ENCODE measurements at regions not wholly inside any gene's neighbourhood (a gene's known extent, or its start where the extent isn't known, plus 50 kb on each side); places are given as distances from the start of the nearest gene placed in this dataset.

DNA sequence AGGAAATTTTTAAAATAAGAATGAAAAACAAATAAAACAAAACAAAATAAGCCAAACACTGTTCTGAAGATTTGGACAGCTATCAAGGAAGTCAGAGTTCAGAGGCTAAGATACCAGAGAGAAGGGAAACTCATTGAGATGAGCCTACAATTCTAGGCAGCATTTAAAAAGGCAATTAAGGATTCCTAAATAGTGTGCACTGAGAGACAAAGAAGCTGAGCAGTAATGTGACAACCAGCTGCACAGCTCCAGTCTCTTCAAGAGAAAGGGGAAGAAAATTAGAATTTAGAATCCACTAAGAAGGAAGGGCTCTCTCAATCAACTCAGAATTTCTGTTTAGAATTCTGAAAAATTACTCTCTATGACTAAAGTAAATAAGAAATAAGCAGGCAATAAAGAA is 246.7 kb upstream of the COX7C start:
- TF ChIP-seq POLR2A (IDR thresholded peaks at IDR 0.05; ENCODE audit: low read length) (no peak), GATA1 (IDR thresholded peaks at IDR 0.05; ENCODE audit: low read depth, low read length) (no peak)

Data from erythroblast (primary cell).